NCI-H446 (cell line): ENCODE measurements at regions not wholly inside any gene's neighbourhood (a gene's known extent, or its start where the extent isn't known, plus 50 kb on each side); places are given as distances from the start of the nearest gene placed in this dataset.

Experiments
- DNase-seq, 2 experiments: peaks; one replicate each; lab custom pipeline; 2025; lab: John Stamatoyannopoulos, UW

- DNase-seq: no peak
Observed at GRCh38 chr9:99537996-99538395, 283.7 kb upstream of the NR4A3 start.

GRCh38 chr9:99544526-99544925, 277.2 kb upstream of the NR4A3 start:
- DNase-seq: no peak

- DNase-seq: no peak
Observed at GRCh38 chr9:99549441-99549840, 272.2 kb upstream of the NR4A3 start.

GRCh38 chr9:99555792-99556191, 265.9 kb upstream of the NR4A3 start:
- no peak for DNase-seq

GRCh38 chr9:99556998-99557397, 264.7 kb upstream of the NR4A3 start:
- DNase-seq: no peak

- no peak for DNase-seq
Observed at GRCh38 chr9:99557816-99558215, 263.9 kb upstream of the NR4A3 start.

GRCh38 chr9:99559776-99560175, 261.9 kb upstream of the NR4A3 start:
- no peak for DNase-seq

- no peak for DNase-seq
Observed at GRCh38 chr9:99560561-99560960, 261.1 kb upstream of the NR4A3 start.

- peak; percentile 72 to 88 for DNase-seq
Observed at GRCh38 chr9:99561509-99561917, 260.2 kb upstream of the NR4A3 start.

- DNase-seq: peak in 1 of 2 experiments; percentile 63
Observed at GRCh38 chr9:99561961-99562565, 259.6 kb upstream of the NR4A3 start.

GRCh38 chr9:99563364-99563763, 258.3 kb upstream of the NR4A3 start:
- no peak for DNase-seq

GRCh38 chr9:99565203-99565602, 256.5 kb upstream of the NR4A3 start:
- no peak for DNase-seq

GRCh38 chr9:99567436-99567835, 254.2 kb upstream of the NR4A3 start:
- DNase-seq: no peak

GRCh38 chr9:99569840-99570239, 251.8 kb upstream of the NR4A3 start:
- no peak for DNase-seq

- DNase-seq: no peak
Observed at GRCh38 chr9:99572567-99572966, 249.1 kb upstream of the NR4A3 start.

GRCh38 chr9:99573085-99573484, 248.6 kb upstream of the NR4A3 start:
- peak in 1 of 2 experiments; percentile 52 for DNase-seq

- DNase-seq: no peak
Observed at GRCh38 chr9:99573886-99574285, 247.8 kb upstream of the NR4A3 start.

- no peak for DNase-seq
Observed at GRCh38 chr9:99576002-99576401, 245.7 kb upstream of the NR4A3 start.

GRCh38 chr9:99576876-99577275, 244.8 kb upstream of the NR4A3 start:
- DNase-seq: no peak

GRCh38 chr9:99577351-99577750, 244.3 kb upstream of the NR4A3 start:
- no peak for DNase-seq

- no peak for DNase-seq
Observed at GRCh38 chr9:99578666-99579065, 243.0 kb upstream of the NR4A3 start.

GRCh38 chr9:99579964-99580363, 241.7 kb upstream of the NR4A3 start:
- DNase-seq: no peak

GRCh38 chr9:99582814-99583213, 238.9 kb upstream of the NR4A3 start:
- DNase-seq: peak in 1 of 2 experiments; percentile 16

- DNase-seq: no peak
Observed at GRCh38 chr9:99588299-99588698, 233.4 kb upstream of the NR4A3 start.

GRCh38 chr9:99588747-99589146, 232.9 kb upstream of the NR4A3 start:
- no peak for DNase-seq
